ENCODE measurements at regions not wholly inside any gene's neighbourhood (a gene's known extent, or its start where the extent isn't known, plus 50 kb on each side); places are given as distances from the start of the nearest gene placed in this dataset.

DNA sequence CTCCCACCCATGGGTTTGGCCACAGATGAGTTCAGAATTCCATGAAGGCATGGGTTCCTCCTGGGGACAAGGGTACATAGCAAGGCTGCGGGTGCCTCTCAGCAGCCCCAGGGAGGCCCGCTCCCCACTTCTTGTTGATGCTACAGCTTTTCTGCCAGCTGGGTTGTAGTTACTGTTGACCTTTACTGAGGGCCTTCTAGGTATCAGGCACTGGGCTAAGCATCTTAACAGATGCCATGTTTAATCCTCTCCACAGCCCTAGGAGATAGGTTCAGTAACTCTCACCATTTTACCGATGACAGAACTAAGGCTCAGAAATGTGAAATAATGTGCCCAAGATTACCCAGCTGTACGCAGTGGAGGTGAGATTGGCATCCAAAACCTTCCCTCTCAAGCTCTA lies 54.3 kb upstream of the DLX4 start:
- no peak for ATAC-seq (ENCODE audit: insufficient number of reproducible peaks, low FRiP score, low read depth)
- peaks cover 0 to 9% of the 10 kb centered on the region in 2 donors for H3K4me1 ChIP-seq (ENCODE audit: control insufficient read depth in 1 of 2, low read depth in 2 of 2)
- H3K27me3 ChIP-seq (replicated peaks; ENCODE audit: insufficient read depth) = peaks cover 14% of the 10 kb centered on the region
- no peak overlapping the region for H3K4me3 ChIP-seq
- DNase-seq (ENCODE audit: low spot score) = no peak
- H3K36me3 ChIP-seq = no peaks in the 10 kb centered on the region
- H3K9me3 ChIP-seq = no peaks in the 10 kb centered on the region
- no peak for TF ChIP-seq CTCF (IDR thresholded peaks at IDR 0.05)
- no peak overlapping the region for H3K27ac ChIP-seq

GRCh38 chr17:49915260-49915659 lies 53.7 kb upstream of the DLX4 start:
- Histone ChIP-seq H3K27me3 (replicated peaks; ENCODE audit: insufficient read depth) (peaks cover 8% of the 10 kb centered on the region), H3K4me3 (no peak overlapping the region), H3K4me1 (ENCODE audit: control insufficient read depth in 1 of 2, low read depth in 2 of 2) (peaks cover 0 to 4% of the 10 kb centered on the region in 2 donors), H3K27ac (no peak overlapping the region), H3K36me3 (no peaks in the 10 kb centered on the region), H3K9me3 (no peaks in the 10 kb centered on the region)
- TF ChIP-seq CTCF (IDR thresholded peaks at IDR 0.05) = no peak
- DNase-seq (ENCODE audit: low spot score) = no peak
- no peak for ATAC-seq (ENCODE audit: insufficient number of reproducible peaks, low FRiP score, low read depth)

DNA sequence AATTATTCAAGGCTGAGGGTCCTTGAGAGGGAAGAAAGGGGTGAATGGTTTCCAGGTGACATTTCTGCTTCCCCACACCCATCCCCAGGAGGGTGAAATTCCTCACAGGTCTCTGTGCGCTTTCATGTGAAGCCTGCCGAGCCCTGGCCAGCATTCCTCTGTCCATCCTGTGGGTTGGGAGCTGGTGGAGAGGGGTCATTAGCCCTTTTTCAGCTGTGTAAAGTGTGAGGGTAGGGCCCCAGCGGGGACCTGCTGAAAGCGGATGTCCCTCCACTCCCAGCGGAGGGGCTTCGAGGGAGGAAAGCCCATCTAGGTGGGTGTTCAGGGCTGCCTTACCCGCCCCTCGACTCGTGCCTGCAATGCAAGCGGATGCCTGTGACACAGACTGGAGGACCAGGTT lies 53.3 kb upstream of the DLX4 start:
- no peak for TF ChIP-seq CTCF (IDR thresholded peaks at IDR 0.05)
- Histone ChIP-seq H3K4me1 (ENCODE audit: control insufficient read depth in 1 of 2, low read depth in 2 of 2) (peaks cover 0 to under 1% of the 10 kb centered on the region in 2 donors), H3K27me3 (replicated peaks; ENCODE audit: insufficient read depth) (peaks cover 4% of the 10 kb centered on the region), H3K9me3 (no peaks in the 10 kb centered on the region), H3K27ac (no peak overlapping the region), H3K4me3 (no peak overlapping the region), H3K36me3 (no peaks in the 10 kb centered on the region)
- ATAC-seq (ENCODE audit: insufficient number of reproducible peaks, low FRiP score, low read depth) (no peak), DNase-seq (ENCODE audit: low spot score) (no peak)

- H3K9me3 ChIP-seq = no peaks in the 10 kb centered on the region
- H3K4me3 ChIP-seq = no peak overlapping the region
- no peaks in the 10 kb centered on the region for H3K4me1 ChIP-seq (ENCODE audit: control insufficient read depth in 1 of 2, low read depth in 2 of 2)
- H3K27me3 ChIP-seq (replicated peaks; ENCODE audit: insufficient read depth) = no peaks in the 10 kb centered on the region
- no peaks in the 10 kb centered on the region for H3K36me3 ChIP-seq
- TF ChIP-seq CTCF (IDR thresholded peaks at IDR 0.05) = no peak
- ATAC-seq (ENCODE audit: insufficient number of reproducible peaks, low FRiP score, low read depth) (no peak), DNase-seq (ENCODE audit: low spot score) (no peak)
- no peak overlapping the region for H3K27ac ChIP-seq
Measured at GRCh38 chr17:49916854-49917515, 52.0 kb upstream of the DLX4 start.

- H3K4me3 ChIP-seq = no peak overlapping the region
- no peaks in the 10 kb centered on the region for H3K9me3 ChIP-seq
- no peaks in the 10 kb centered on the region for H3K4me1 ChIP-seq (ENCODE audit: control insufficient read depth in 1 of 2, low read depth in 2 of 2)
- no peak for DNase-seq (ENCODE audit: low spot score)
- H3K27ac ChIP-seq = no peak overlapping the region
- no peaks in the 10 kb centered on the region for H3K36me3 ChIP-seq
- H3K27me3 ChIP-seq (replicated peaks; ENCODE audit: insufficient read depth) = no peaks in the 10 kb centered on the region
- TF ChIP-seq CTCF (IDR thresholded peaks at IDR 0.05) = no peak
- ATAC-seq (ENCODE audit: insufficient number of reproducible peaks, low FRiP score, low read depth) = no peak
Measured at GRCh38 chr17:49918591-49918990, 50.4 kb upstream of the DLX4 start.
